GM10266 (cell line): ENCODE measurements at regions not wholly inside any gene's neighbourhood (a gene's known extent, or its start where the extent isn't known, plus 50 kb on each side); places are given as distances from the start of the nearest gene placed in this dataset.

Experiments
- DNase-seq: peaks from one replicate; pipeline ENCODE4 v3.0.0; 2012; ENCODE audit errors: extremely low spot score
- CTCF ChIP-seq: IDR thresholded peaks from 2 replicates; pipeline ENCODE4 v1.5.1; 2012; ENCODE audit warnings: mild to moderate bottlenecking, low read depth; ENCODE audit not compliant: control insufficient read depth, insufficient read depth; ENCODE audit errors: missing control alignments

- TF ChIP-seq CTCF = no peak
Observed at GRCh38 chr3:38980938-38981337, 70.8 kb downstream of the SCN11A start.

DNA sequence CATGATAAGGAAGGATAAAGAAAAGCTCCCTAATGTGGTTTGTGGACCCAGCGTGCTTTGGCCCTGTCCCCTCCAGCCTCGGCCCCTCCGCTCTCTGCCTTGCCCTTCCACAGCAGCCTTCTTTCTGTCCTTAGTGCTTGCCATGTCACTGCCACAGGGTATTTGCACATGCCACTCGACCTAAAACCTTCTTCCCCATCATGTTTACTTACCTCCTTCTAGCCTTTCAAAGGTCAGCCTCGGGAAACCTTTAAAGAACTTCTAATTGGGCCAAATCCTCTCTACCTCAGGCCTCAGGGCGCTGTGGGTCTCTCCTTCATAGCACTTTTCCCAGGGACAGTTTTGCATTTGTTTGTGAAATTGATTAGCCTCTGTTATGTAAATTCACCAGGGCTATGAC lies 73.0 kb downstream of the SCN11A start:
- no peak for DNase-seq
- TF ChIP-seq CTCF = no peak

More at GRCh38 chr3:38980938-38981337, 70.8 kb downstream of the SCN11A start:
- no peak for DNase-seq

GRCh38 chr3:38970851-38971638 lies 80.7 kb downstream of the SCN11A start:
- no peak for DNase-seq
- TF ChIP-seq CTCF = no peak

DNA sequence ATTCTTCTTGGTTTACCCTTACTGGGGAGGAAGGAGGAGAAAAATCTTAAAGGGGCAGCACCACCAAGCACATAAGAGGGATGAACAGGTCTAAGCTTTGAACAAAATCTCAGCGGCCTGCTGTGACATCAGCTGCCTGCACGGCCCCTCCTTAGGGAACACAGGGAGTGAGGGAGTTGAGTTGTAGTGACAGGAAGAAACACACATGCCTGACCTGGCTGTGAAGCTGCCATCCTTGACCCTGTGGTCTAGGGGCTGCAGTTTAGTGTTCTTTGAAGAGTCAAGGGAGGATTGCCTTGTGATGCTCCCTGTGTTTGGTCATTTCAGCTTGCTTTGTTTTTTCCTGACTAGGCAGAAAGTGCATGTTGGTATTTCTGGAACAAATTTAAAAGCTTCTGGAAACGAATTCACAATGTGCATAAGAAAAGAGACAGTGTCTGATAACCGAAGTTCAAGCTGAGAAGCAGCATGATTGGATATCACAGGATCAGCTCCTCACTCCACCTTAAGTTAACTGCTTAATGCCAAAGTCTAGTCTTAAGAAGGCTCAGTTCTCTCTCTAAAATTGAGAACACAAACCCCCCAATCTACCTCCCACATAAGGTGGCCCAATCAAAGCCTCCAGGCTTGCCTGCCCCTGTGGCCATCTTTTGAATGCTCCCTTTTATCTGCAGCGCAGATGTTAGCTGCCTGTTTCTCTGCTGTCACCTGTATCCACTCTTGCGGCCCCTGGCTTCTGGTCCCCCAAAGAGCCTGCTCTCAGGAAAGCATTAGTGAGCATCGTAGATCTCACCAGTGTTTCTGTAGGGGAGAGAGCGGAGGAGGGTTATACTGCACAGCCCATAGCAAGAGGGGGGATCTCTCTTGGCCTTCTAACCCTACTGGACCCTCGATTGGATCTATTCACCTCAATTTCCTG lies 82.2 kb downstream of the SCN11A start:
- DNase-seq = no peak

GRCh38 chr3:38968891-38969290 lies 82.9 kb downstream of the SCN11A start:
- DNase-seq = no peak
- no peak for TF ChIP-seq CTCF

More for the DNA sequence above, 82.2 kb downstream of the SCN11A start:
- TF ChIP-seq CTCF = no peak

DNA sequence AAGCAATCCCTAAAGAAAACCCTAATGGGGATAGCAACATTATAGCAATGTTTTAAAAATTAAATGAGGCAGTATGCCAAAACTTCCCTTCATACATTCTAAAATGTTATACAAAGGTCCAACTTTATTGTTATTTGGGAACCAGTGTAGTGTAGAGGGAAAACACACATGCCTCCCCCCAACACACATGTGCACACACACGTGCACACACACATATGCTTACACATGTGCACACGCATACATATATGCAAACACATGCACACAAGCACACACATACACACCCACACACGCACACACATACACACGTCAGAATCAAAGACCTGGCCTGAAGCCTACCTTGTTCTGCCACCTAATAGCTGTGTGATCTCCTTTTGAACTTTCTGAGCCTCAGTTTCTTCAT lies 83.3 kb downstream of the SCN11A start:
- DNase-seq = no peak
- TF ChIP-seq CTCF = no peak

DNA sequence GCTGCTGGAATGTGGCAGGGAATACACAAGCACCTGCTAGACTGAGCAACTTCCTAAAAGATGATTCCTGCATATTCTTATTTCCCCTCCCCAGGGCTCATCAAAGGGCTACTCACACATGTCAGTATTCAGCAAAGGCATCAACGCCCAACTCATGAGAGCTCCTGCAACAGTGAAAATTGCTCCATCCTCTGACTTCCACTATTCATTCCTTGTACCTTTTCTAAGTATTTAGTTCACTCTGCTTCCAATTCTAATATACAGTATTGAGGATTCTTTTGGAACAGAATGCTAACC lies 84.1 kb downstream of the SCN11A start:
- no peak for DNase-seq
- no peak for TF ChIP-seq CTCF
